ENCODE measurements at regions not wholly inside any gene's neighbourhood (a gene's known extent, or its start where the extent isn't known, plus 50 kb on each side); places are given as distances from the start of the nearest gene placed in this dataset.

GRCh38 chr20:6632187-6632586, 135.3 kb upstream of the BMP2 start:
- ATAC-seq (ENCODE audit: insufficient read depth, low FRiP score) (peak; percentile 27), DNase-seq (peak; percentile 82 to 89 (median 88))
- no peak for TF ChIP-seq CTCF (IDR thresholded peaks at IDR 0.05; ENCODE audit: control extremely low read depth, extremely low read depth)
- H3K36me3 ChIP-seq (ENCODE audit: control insufficient read depth in 4 of 4, insufficient read depth in 4 of 4, low read length in 4 of 4) = no peaks in the 10 kb centered on the region
- H3K4me3 ChIP-seq = no peak overlapping the region
- no peak overlapping the region for H3K9ac ChIP-seq (ENCODE audit: insufficient read depth in 1 of 2, low read length in 2 of 2)
- no peak overlapping the region for H3K27ac ChIP-seq (ENCODE audit: low read depth in 1 of 2, low read length in 1 of 2)
- peaks cover 0 to 39% (median 0%) of the 10 kb centered on the region in 5 donors for H3K4me1 ChIP-seq (ENCODE audit: control insufficient read depth in 5 of 5, insufficient read depth in 5 of 5, low read length in 5 of 5)
- no peaks in the 10 kb centered on the region for H3K9me3 ChIP-seq (ENCODE audit: control insufficient read depth in 4 of 4, insufficient read depth in 3 of 4, low read length in 3 of 4)
- 56 to 70% methylated on average over 4 of the region's 4 CpGs for WGBS, 2 donors
- H3K27me3 ChIP-seq (ENCODE audit: control insufficient read depth in 3 of 3, insufficient read depth in 3 of 3, low read length in 2 of 3) = no peaks in the 10 kb centered on the region

- 24 to 54% methylated on average over 2 of the region's 2 CpGs for WGBS, 2 donors
- H3K4me3 ChIP-seq = no peak overlapping the region
- no peaks in the 10 kb centered on the region for H3K36me3 ChIP-seq (ENCODE audit: control insufficient read depth in 4 of 4, insufficient read depth in 4 of 4, low read length in 4 of 4)
- peaks cover 0 to 39% (median 0%) of the 10 kb centered on the region in 5 donors for H3K4me1 ChIP-seq (ENCODE audit: control insufficient read depth in 5 of 5, insufficient read depth in 5 of 5, low read length in 5 of 5)
- no peaks in the 10 kb centered on the region for H3K9me3 ChIP-seq (ENCODE audit: control insufficient read depth in 4 of 4, insufficient read depth in 3 of 4, low read length in 3 of 4)
- no peaks in the 10 kb centered on the region for H3K27me3 ChIP-seq (ENCODE audit: control insufficient read depth in 3 of 3, insufficient read depth in 3 of 3, low read length in 2 of 3)
- peak in 2 of 3 donors; percentile 40 to 63 for DNase-seq
- TF ChIP-seq CTCF (IDR thresholded peaks at IDR 0.05; ENCODE audit: control extremely low read depth, extremely low read depth) = no peak
- no peak for ATAC-seq (ENCODE audit: insufficient read depth, low FRiP score)
- no peak overlapping the region for H3K9ac ChIP-seq (ENCODE audit: insufficient read depth in 1 of 2, low read length in 2 of 2)
- H3K27ac ChIP-seq (ENCODE audit: low read depth in 1 of 2, low read length in 1 of 2) = no peak overlapping the region
Measured at GRCh38 chr20:6630514-6630913, 137.0 kb upstream of the BMP2 start.

GRCh38 chr20:6629564-6629963, 137.9 kb upstream of the BMP2 start:
- Histone ChIP-seq H3K27me3 (ENCODE audit: control insufficient read depth in 3 of 3, insufficient read depth in 3 of 3, low read length in 2 of 3) (no peaks in the 10 kb centered on the region), H3K4me3 (no peak overlapping the region), H3K36me3 (ENCODE audit: control insufficient read depth in 4 of 4, insufficient read depth in 4 of 4, low read length in 4 of 4) (no peaks in the 10 kb centered on the region), H3K9me3 (ENCODE audit: control insufficient read depth in 4 of 4, insufficient read depth in 3 of 4, low read length in 3 of 4) (no peaks in the 10 kb centered on the region), H3K27ac (ENCODE audit: low read depth in 1 of 2, low read length in 1 of 2) (no peak overlapping the region), H3K4me1 (ENCODE audit: control insufficient read depth in 5 of 5, insufficient read depth in 5 of 5, low read length in 5 of 5) (peaks cover 0 to 37% (median 0%) of the 10 kb centered on the region in 5 donors), H3K9ac (ENCODE audit: insufficient read depth in 1 of 2, low read length in 2 of 2) (no peak overlapping the region)
- ATAC-seq (ENCODE audit: insufficient read depth, low FRiP score) (no peak), DNase-seq (no peak)
- 93 to 94% methylated on average over 2 of the region's 2 CpGs for WGBS, 2 donors
- TF ChIP-seq CTCF (IDR thresholded peaks at IDR 0.05; ENCODE audit: control extremely low read depth, extremely low read depth) = no peak

GRCh38 chr20:6626805-6627204, 140.7 kb upstream of the BMP2 start:
- H3K4me1 ChIP-seq (ENCODE audit: control insufficient read depth in 5 of 5, insufficient read depth in 5 of 5, low read length in 5 of 5) = peaks cover 0 to 22% (median 6%) of the 10 kb centered on the region in 5 donors
- no peaks in the 10 kb centered on the region for H3K9me3 ChIP-seq (ENCODE audit: control insufficient read depth in 4 of 4, insufficient read depth in 3 of 4, low read length in 3 of 4)
- no peaks in the 10 kb centered on the region for H3K27me3 ChIP-seq (ENCODE audit: control insufficient read depth in 3 of 3, insufficient read depth in 3 of 3, low read length in 2 of 3)
- ATAC-seq (ENCODE audit: insufficient read depth, low FRiP score) = no peak
- H3K27ac ChIP-seq (ENCODE audit: low read depth in 1 of 2, low read length in 1 of 2) = no peak overlapping the region
- no peak for TF ChIP-seq CTCF (IDR thresholded peaks at IDR 0.05; ENCODE audit: control extremely low read depth, extremely low read depth)
- H3K4me3 ChIP-seq = no peak overlapping the region
- no peak for DNase-seq
- no peaks in the 10 kb centered on the region for H3K36me3 ChIP-seq (ENCODE audit: control insufficient read depth in 4 of 4, insufficient read depth in 4 of 4, low read length in 4 of 4)
- 77 to 80% methylated on average over 5 of the region's 5 CpGs for WGBS, 2 donors
- no peak overlapping the region for H3K9ac ChIP-seq (ENCODE audit: insufficient read depth in 1 of 2, low read length in 2 of 2)
